A549 (cell line): ENCODE measurements at regions not wholly inside any gene's neighbourhood (a gene's known extent, or its start where the extent isn't known, plus 50 kb on each side); places are given as distances from the start of the nearest gene placed in this dataset.

Source experiments
- ATAC-seq, 2 experiments: fragments of 200-7000 bp in 1 of 2; fragments of >200 bp in 1 of 2; cut with Nextera tagmentation in 1 of 2; cut with Tn5 transposase in 1 of 2; 3 replicates each; pipeline versions ENCODE4 v1.8.0 to v1.9.1; 2018 to 2020; ENCODE audit warnings: mild to moderate bottlenecking in 1 of 2, moderate library complexity in 1 of 2
- CTCF ChIA-PET: fragments of 300-600 bp; sonication (Branson Sonifier 250); formaldehyde crosslinking; extraction: SDS; loops from one replicate; lab custom pipeline; 2021; ENCODE audit warnings: antibody characterized with exemption, inconsistent platforms; lab: Yijun Ruan, JAX
- POLR2A ChIA-PET: fragments of 350-600 bp; formaldehyde crosslinking; extraction: SDS; loops from one replicate; lab custom pipeline; 2021; ENCODE audit warnings: antibody characterized with exemption, inconsistent platforms; lab: Yijun Ruan, JAX
- DNase-seq, 2 experiments: peaks; one replicate each; pipeline versions ENCODE4 v3.0.0 to v3.0.0-alpha.2; 2011 to 2016; ENCODE audit warnings: low read depth in 1 of 2, low spot score in 1 of 2
- FAIRE-seq: peaks from 2 replicates; lab custom pipeline; 2011; peaks lifted over from hg19 to GRCh38; lab: Jason Lieb, UNC
- H3K27ac ChIP-seq, 2 experiments: fragments of >200 bp; sonication (Bioruptor Twin); formaldehyde crosslinking; 3 replicates each; pipeline ENCODE4 v1.5.1; 2016 to 2017
- H3K4me1 ChIP-seq: fragments of >200 bp; sonication (Bioruptor Twin); formaldehyde crosslinking; 3 replicates; pipeline ENCODE4 v1.6.1; 2016
- H3K4me2 ChIP-seq: fragments of >200 bp; sonication (Bioruptor Twin); formaldehyde crosslinking; 3 replicates; pipeline ENCODE4 v1.6.1; 2016
- H3K4me3 ChIP-seq: fragments of >200 bp; sonication (Bioruptor Twin); formaldehyde crosslinking; 3 replicates; pipeline ENCODE4 v1.5.1; 2016
- H3K9me3 ChIP-seq: fragments of >200 bp; sonication (Bioruptor Twin); formaldehyde crosslinking; 3 replicates; pipeline ENCODE4 v1.6.1; 2016
- BHLHE40 ChIP-seq: IDR thresholded peaks from 2 replicates; pipeline ENCODE4 v1.6.1; 2012; ENCODE audit warnings: low read depth, low read length, inconsistent platforms
- CBX8 ChIP-seq: fragments of 200-600 bp; sonication (generic); IDR thresholded peaks from 2 replicates; pipeline ENCODE4 v1.6.1; 2016
- CEBPB ChIP-seq, 2 experiments: fragments of >200 bp in 1 of 2; sonication (Bioruptor Twin) in 1 of 2; formaldehyde crosslinking in 1 of 2; IDR thresholded peaks; 2 replicates each; pipeline ENCODE4 v1.6.1; 2012 to 2016
- EHF ChIP-seq: fragments of 250-450 bp; sonication (Bioruptor Pico); IDR thresholded peaks from 2 replicates; pipeline ENCODE4 v1.5.0; 2020; ENCODE audit warnings: mild to moderate bottlenecking
- EP300 ChIP-seq, 2 experiments: fragments of >200 bp; sonication (Bioruptor Twin); formaldehyde crosslinking; IDR thresholded peaks; 2 replicates in 1 of 2; 3 replicates in 1 of 2; pipeline ENCODE4 v1.6.1; 2016 to 2017
- ESRRA ChIP-seq: fragments of 150-350 bp; IDR thresholded peaks from 2 replicates; pipeline ENCODE4 v1.6.1; 2014; ENCODE audit warnings: mild to moderate bottlenecking, low read length, borderline replicate concordance
- FOSL2 ChIP-seq, 2 experiments: fragments of 450-650 bp in 1 of 2; fragments of >200 bp in 1 of 2; sonication (Bioruptor Twin) in 1 of 2; formaldehyde crosslinking; IDR thresholded peaks; 2 replicates each; pipeline versions ENCODE4 v1.5.0 to v1.6.1; 2016 to 2020; ENCODE audit warnings: mild to moderate bottlenecking in 1 of 2, moderate library complexity in 1 of 2
- FOXS1 ChIP-seq: fragments of 250-450 bp; sonication (Bioruptor Pico); IDR thresholded peaks from 2 replicates; pipeline ENCODE4 v1.5.0; 2020; ENCODE audit warnings: mild to moderate bottlenecking, moderate library complexity
- HDAC2 ChIP-seq: fragments of 200-600 bp; sonication (generic); IDR thresholded peaks from 2 replicates; pipeline ENCODE4 v1.6.1; 2016
- HEYL ChIP-seq: fragments of 250-450 bp; sonication (Bioruptor Pico); IDR thresholded peaks from 2 replicates; pipeline ENCODE4 v1.8.0; 2021; ENCODE audit warnings: mild to moderate bottlenecking, moderate library complexity
- HOXB5 ChIP-seq: fragments of 250-450 bp; sonication (Bioruptor Pico); IDR thresholded peaks from 2 replicates; pipeline ENCODE4 v1.5.0; 2020; ENCODE audit warnings: mild to moderate bottlenecking, moderate library complexity
- JUNB ChIP-seq: fragments of >200 bp; sonication (Bioruptor Twin); formaldehyde crosslinking; IDR thresholded peaks from 2 replicates; pipeline ENCODE4 v1.6.1; 2016
- KDM1A ChIP-seq: fragments of 200-600 bp; sonication (generic); IDR thresholded peaks from 2 replicates; pipeline ENCODE4 v1.6.1; 2016; ENCODE audit warnings: low read depth, mild to moderate bottlenecking
- MAFK ChIP-seq: fragments of 450-650 bp; IDR thresholded peaks from 2 replicates; pipeline ENCODE4 v1.6.1; 2014; ENCODE audit not compliant: partially characterized antibody
- MAZ ChIP-seq: fragments of 150-350 bp; IDR thresholded peaks from 2 replicates; pipeline ENCODE4 v1.6.1; 2014; ENCODE audit warnings: antibody characterized with exemption, low read depth, low read length, borderline replicate concordance
- MYC ChIP-seq: IDR thresholded peaks from 2 replicates; pipeline ENCODE4 v1.6.1; 2012; ENCODE audit warnings: mild to moderate bottlenecking, inconsistent platforms, low read length, improper control_type of control experiment, borderline replicate concordance
- NFE2L2 ChIP-seq: fragments of 150-350 bp; conservative IDR thresholded peaks from 2 replicates; pipeline ENCODE4 v1.6.1; 2014; ENCODE audit warnings: low read length
- NPAS2 ChIP-seq: fragments of 250-450 bp; sonication (Bioruptor Pico); IDR thresholded peaks from 2 replicates; pipeline ENCODE4 v1.8.0; 2022; ENCODE audit warnings: mild to moderate bottlenecking, moderate library complexity, borderline replicate concordance
- NR3C1 ChIP-seq: fragments of >200 bp; sonication (Bioruptor Twin); formaldehyde crosslinking; IDR thresholded peaks from 3 replicates; pipeline ENCODE4 v1.6.1; 2017
- PHF8 ChIP-seq: fragments of 200-600 bp; sonication (generic); IDR thresholded peaks from 2 replicates; pipeline ENCODE4 v1.6.1; 2016; ENCODE audit warnings: low read depth, mild to moderate bottlenecking, antibody characterized with exemption, moderate library complexity, borderline replicate concordance
- POLR2A ChIP-seq: IDR thresholded peaks from 2 replicates; pipeline ENCODE4 v1.6.1; 2012; ENCODE audit warnings: mild to moderate bottlenecking, low read length
- RAD21 ChIP-seq, 2 experiments: fragments of >200 bp in 1 of 2; sonication (Bioruptor Twin) in 1 of 2; formaldehyde crosslinking in 1 of 2; IDR thresholded peaks in 1 of 2; conservative IDR thresholded peaks in 1 of 2; 2 replicates in 1 of 2; 3 replicates in 1 of 2; pipeline ENCODE4 v1.6.1; 2012 to 2018; ENCODE audit warnings: inconsistent platforms in 1 of 2
- RARB ChIP-seq: fragments of 250-450 bp; sonication (Bioruptor Pico); IDR thresholded peaks from 2 replicates; pipeline ENCODE4 v1.8.0; 2021; ENCODE audit warnings: mild to moderate bottlenecking, moderate library complexity
- RNF2 ChIP-seq: fragments of 200-600 bp; sonication (generic); IDR thresholded peaks from 2 replicates; pipeline ENCODE4 v1.6.1; 2016; ENCODE audit warnings: low read depth, mild to moderate bottlenecking, antibody characterized with exemption, moderate library complexity, borderline replicate concordance
- SMC3 ChIP-seq: fragments of >200 bp; sonication (Bioruptor Twin); formaldehyde crosslinking; IDR thresholded peaks from 3 replicates; pipeline ENCODE4 v1.6.1; 2018; ENCODE audit warnings: inconsistent platforms
- ZFP36 ChIP-seq: fragments of 450-650 bp; IDR thresholded peaks from 2 replicates; pipeline ENCODE4 v1.6.1; 2014; ENCODE audit warnings: borderline replicate concordance; ENCODE audit not compliant: partially characterized antibody
- WGBS: methylation state at CpG from one replicate; pipeline ENCODE4 v1.1.6; 2017; ENCODE audit errors: missing lambda C conversion rate; 5-methylcytosine and 5-hydroxymethylcytosine counted together
- TF ChIP-seq, protein P1 (sequence below): fragments of >200 bp; sonication (Bioruptor Twin); formaldehyde crosslinking; IDR thresholded peaks from 3 replicates; pipeline ENCODE4 v1.5.1; 2016
- TF ChIP-seq, protein P2 (sequence below): IDR thresholded peaks from 2 replicates; pipeline ENCODE4 v1.6.1; 2012
- TF ChIP-seq, protein P3 (sequence below): fragments of >200 bp; sonication (Bioruptor Twin); formaldehyde crosslinking; IDR thresholded peaks from 2 replicates; pipeline ENCODE4 v1.6.1; 2016
- TF ChIP-seq, protein P4 (sequence below): fragments of 250-450 bp; sonication (Bioruptor Pico); IDR thresholded peaks from 2 replicates; pipeline ENCODE4 v1.5.0; 2021; ENCODE audit warnings: mild to moderate bottlenecking, moderate library complexity, borderline replicate concordance

DNA sequence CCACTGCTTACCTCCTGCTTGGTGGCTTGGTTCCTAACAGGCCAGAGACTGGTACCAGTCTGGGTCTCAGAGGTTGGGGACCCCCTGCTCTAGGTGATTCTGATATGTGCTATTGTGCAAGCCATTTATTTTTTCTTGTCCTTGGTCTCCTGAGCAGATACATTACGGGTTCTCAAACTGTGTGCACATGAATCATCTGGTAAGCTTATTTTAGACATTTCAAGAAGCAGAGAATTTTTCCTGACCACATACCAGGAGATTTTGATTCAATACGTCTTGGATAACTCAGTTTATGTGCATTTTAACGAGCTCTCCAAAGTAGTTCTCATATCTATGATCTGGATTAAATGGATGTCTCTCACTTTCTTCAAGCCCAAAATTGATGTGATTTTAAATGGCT lies 77.2 kb downstream of the FHIP1A start:
- no peak overlapping the region for H3K4me2 ChIP-seq
- CTCF ChIA-PET = no interaction called here
- WGBS = 59% methylated on average over 3 of the region's 3 CpGs
- DNase-seq (no peak), ATAC-seq (no peak), FAIRE-seq (no peak)
- H3K27ac ChIP-seq = no peak overlapping the region
- TF ChIP-seq POLR2A (no peak), RNF2 (no peak), MAZ (no peak), NFE2L2 (no peak), BHLHE40 (no peak), EHF (no peak), KDM1A (no peak), ZFP36 (no peak), FOXS1 (CRISPR knock-in tag) (no peak), JUNB (no peak)
- peaks cover 9% of the 10 kb centered on the region; the same call in 2 of the 3 replicates for H3K4me1 ChIP-seq
- no peaks in the 10 kb centered on the region for H3K9me3 ChIP-seq
- POLR2A ChIA-PET = no interaction called here
- H3K4me3 ChIP-seq = no peak overlapping the region

DNA sequence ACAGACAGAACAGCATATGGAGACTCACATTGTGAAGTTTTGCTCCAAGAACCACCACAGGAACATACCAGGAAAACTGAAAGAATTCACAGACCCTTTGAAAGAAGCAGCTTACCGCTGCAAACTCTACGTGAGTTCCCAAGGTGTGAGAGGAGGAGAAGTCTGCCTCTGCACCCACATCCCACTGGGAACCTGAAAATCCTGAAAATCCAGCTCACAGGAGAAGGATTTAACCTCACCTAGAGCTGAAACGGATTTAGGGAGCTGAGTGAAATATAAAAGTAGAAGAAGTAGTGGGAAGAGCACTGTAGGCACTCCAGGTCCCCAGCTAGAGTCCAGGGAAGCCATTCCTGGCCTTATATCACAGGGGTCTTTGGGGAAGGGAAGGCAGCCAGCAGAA lies 80.0 kb downstream of the FHIP1A start:
- POLR2A ChIA-PET = no interaction called here
- DNase-seq = no peak
- Histone ChIP-seq H3K4me1 (peaks cover 9% of the 10 kb centered on the region; the same call in 2 of the 3 replicates), H3K9me3 (no peaks in the 10 kb centered on the region), H3K27ac (no peak overlapping the region), H3K4me3 (no peak overlapping the region), H3K4me2 (no peak overlapping the region)
- TF ChIP-seq, protein P1, sequence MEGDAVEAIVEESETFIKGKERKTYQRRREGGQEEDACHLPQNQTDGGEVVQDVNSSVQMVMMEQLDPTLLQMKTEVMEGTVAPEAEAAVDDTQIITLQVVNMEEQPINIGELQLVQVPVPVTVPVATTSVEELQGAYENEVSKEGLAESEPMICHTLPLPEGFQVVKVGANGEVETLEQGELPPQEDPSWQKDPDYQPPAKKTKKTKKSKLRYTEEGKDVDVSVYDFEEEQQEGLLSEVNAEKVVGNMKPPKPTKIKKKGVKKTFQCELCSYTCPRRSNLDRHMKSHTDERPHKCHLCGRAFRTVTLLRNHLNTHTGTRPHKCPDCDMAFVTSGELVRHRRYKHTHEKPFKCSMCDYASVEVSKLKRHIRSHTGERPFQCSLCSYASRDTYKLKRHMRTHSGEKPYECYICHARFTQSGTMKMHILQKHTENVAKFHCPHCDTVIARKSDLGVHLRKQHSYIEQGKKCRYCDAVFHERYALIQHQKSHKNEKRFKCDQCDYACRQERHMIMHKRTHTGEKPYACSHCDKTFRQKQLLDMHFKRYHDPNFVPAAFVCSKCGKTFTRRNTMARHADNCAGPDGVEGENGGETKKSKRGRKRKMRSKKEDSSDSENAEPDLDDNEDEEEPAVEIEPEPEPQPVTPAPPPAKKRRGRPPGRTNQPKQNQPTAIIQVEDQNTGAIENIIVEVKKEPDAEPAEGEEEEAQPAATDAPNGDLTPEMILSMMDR = no peak
- TF ChIP-seq, protein P2, sequence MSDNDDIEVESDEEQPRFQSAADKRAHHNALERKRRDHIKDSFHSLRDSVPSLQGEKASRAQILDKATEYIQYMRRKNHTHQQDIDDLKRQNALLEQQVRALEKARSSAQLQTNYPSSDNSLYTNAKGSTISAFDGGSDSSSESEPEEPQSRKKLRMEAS = no peak
- TF ChIP-seq CBX8 = no peak
- no peak for TF ChIP-seq EP300 (IDR thresholded peaks at IDR 0.05)
- TF ChIP-seq NPAS2 (CRISPR knock-in tag) = no peak
- no peak for TF ChIP-seq NR3C1
- no peak for TF ChIP-seq RNF2
- no peak for TF ChIP-seq BHLHE40
- TF ChIP-seq RAD21 (conservative IDR thresholded peaks at IDR 0.05 in 1 of 2, IDR thresholded peaks at IDR 0.05 in 1 of 2) = no peak
- no peak for TF ChIP-seq MYC
- TF ChIP-seq HEYL (CRISPR knock-in tag) = no peak
- TF ChIP-seq PHF8 = no peak
- ATAC-seq = no peak
- CTCF ChIA-PET = no interaction called here
- no peak for FAIRE-seq
- 54% methylated on average over 3 of the region's 3 CpGs for WGBS

DNA sequence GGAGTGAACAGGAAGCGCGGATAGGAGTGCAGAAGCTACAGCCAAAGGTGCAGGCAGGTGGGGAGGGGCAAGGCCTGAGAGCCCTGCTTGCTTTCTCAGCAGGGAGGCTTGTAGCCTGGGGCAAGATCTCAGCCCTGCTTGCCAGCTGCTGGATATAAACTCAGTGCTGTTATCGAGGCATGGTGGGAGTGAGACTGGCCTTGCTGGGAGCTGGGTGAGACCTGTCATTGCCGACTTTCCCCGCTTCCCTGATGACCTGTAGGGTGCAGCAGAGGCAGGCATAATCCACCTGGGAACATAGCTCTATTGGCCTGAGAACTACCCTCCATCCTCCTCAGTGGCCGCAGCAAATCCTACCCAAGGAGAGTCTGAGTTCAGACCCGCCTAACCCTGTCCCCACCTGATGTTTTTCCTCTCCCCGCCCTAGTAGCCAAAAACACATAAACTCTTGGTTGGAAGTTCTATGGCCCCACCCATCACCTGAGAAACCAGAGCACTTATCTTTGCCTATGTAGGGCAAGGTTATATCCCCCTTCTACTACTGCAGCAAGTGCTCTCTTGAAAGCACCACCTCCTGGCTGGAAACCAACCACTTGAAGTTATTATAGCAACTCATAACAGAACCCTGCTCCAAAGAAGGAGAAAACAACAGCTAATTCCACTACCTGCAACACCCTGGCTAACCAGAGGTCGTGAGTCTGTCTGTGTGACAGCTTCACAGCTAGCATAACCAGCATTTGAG lies 80.7 kb downstream of the FHIP1A start:
- ATAC-seq (peak in 1 of 2 experiments; percentile 35; a peak in 1 of 6 replicates), FAIRE-seq (no peak), DNase-seq (peak in 1 of 2 experiments; percentile 1)
- POLR2A ChIA-PET = no interaction called here
- WGBS = 56% methylated on average over 9 of the region's 9 CpGs
- Histone ChIP-seq H3K9me3 (no peaks in the 10 kb centered on the region), H3K4me2 (no peak overlapping the region), H3K4me1 (peaks cover 5% of the 10 kb centered on the region; the same call in 2 of the 3 replicates), H3K27ac (no peak overlapping the region), H3K4me3 (no peak overlapping the region)
- TF ChIP-seq MAFK = no peak
- no peak for TF ChIP-seq ESRRA
- TF ChIP-seq NR3C1 = no peak
- no peak for TF ChIP-seq HOXB5
- no peak for TF ChIP-seq FOSL2 (IDR thresholded peaks at IDR 0.05)
- no peak for TF ChIP-seq FOSL2 (CRISPR knock-in tag; IDR thresholded peaks at IDR 0.05)
- TF ChIP-seq, protein P3, sequence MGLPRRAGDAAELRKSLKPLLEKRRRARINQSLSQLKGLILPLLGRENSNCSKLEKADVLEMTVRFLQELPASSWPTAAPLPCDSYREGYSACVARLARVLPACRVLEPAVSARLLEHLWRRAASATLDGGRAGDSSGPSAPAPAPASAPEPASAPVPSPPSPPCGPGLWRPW = no peak
- no peak for TF ChIP-seq CEBPB (IDR thresholded peaks at IDR 0.05)
- no peak for TF ChIP-seq HDAC2
- no peak for TF ChIP-seq SMC3
- no peak for TF ChIP-seq CBX8
- no peak for TF ChIP-seq KDM1A
- TF ChIP-seq MYC = no peak
- TF ChIP-seq RARB = no peak
- TF ChIP-seq, protein P4, sequence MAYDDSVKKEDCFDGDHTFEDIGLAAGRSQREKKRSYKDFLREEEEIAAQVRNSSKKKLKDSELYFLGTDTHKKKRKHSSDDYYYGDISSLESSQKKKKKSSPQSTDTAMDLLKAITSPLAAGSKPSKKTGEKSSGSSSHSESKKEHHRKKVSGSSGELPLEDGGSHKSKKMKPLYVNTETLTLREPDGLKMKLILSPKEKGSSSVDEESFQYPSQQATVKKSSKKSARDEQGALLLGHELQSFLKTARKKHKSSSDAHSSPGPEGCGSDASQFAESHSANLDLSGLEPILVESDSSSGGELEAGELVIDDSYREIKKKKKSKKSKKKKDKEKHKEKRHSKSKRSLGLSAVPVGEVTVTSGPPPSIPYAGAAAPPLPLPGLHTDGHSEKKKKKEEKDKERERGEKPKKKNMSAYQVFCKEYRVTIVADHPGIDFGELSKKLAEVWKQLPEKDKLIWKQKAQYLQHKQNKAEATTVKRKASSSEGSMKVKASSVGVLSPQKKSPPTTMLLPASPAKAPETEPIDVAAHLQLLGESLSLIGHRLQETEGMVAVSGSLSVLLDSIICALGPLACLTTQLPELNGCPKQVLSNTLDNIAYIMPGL (CRISPR knock-in tag) = no peak
- TF ChIP-seq HEYL (CRISPR knock-in tag) = no peak
- TF ChIP-seq EP300 (IDR thresholded peaks at IDR 0.05) = no peak
- TF ChIP-seq RNF2 = no peak
- TF ChIP-seq BHLHE40 = no peak
- CTCF ChIA-PET = no interaction called here
